GM21423 (cell line): ENCODE measurements at regions not wholly inside any gene's neighbourhood (a gene's known extent, or its start where the extent isn't known, plus 50 kb on each side); places are given as distances from the start of the nearest gene placed in this dataset.

ENCODE experiments used
- ATAC-seq: cut with Tn5 transposase; IDR thresholded peaks from one replicate; pipeline ENCODE4 v1.9.1; 2021; ENCODE audit warnings: mild to moderate bottlenecking, moderate library complexity; ENCODE audit not compliant: unreplicated experiment

GRCh38 chr21:20554785-20555184 lies 443.4 kb upstream of the NCAM2 start:
- ATAC-seq, result no peak

GRCh38 chr21:20570824-20571232 lies 427.4 kb upstream of the NCAM2 start:
- no peak for ATAC-seq

GRCh38 chr21:20572582-20572981 lies 425.6 kb upstream of the NCAM2 start:
- no peak for ATAC-seq

- no peak for ATAC-seq
Observed at GRCh38 chr21:20581361-20581760, 416.8 kb upstream of the NCAM2 start.

- no peak for ATAC-seq
Observed at GRCh38 chr21:20591284-20591683, 406.9 kb upstream of the NCAM2 start.

GRCh38 chr21:20592463-20592862 lies 405.7 kb upstream of the NCAM2 start:
- ATAC-seq, result no peak

GRCh38 chr21:20603236-20603635 lies 395.0 kb upstream of the NCAM2 start:
- no peak for ATAC-seq

GRCh38 chr21:20611008-20611407 lies 387.2 kb upstream of the NCAM2 start:
- ATAC-seq, result no peak

- ATAC-seq, result no peak
Observed at GRCh38 chr21:20613654-20614053, 384.6 kb upstream of the NCAM2 start.

- no peak for ATAC-seq
Observed at GRCh38 chr21:20617130-20617529, 381.1 kb upstream of the NCAM2 start.

GRCh38 chr21:20618878-20619277 lies 379.3 kb upstream of the NCAM2 start:
- ATAC-seq, result no peak

- no peak for ATAC-seq
Observed at GRCh38 chr21:20627594-20627993, 370.6 kb upstream of the NCAM2 start.

- ATAC-seq, result no peak
Observed at GRCh38 chr21:20631633-20632032, 366.6 kb upstream of the NCAM2 start.

GRCh38 chr21:20639026-20639425 lies 359.2 kb upstream of the NCAM2 start:
- no peak for ATAC-seq

GRCh38 chr21:20641241-20641640 lies 357.0 kb upstream of the NCAM2 start:
- ATAC-seq, result no peak

GRCh38 chr21:20642681-20643080 lies 355.5 kb upstream of the NCAM2 start:
- ATAC-seq, result no peak

GRCh38 chr21:20644552-20644951 lies 353.7 kb upstream of the NCAM2 start:
- ATAC-seq, result no peak

GRCh38 chr21:20645344-20645743 lies 352.9 kb upstream of the NCAM2 start:
- no peak for ATAC-seq

GRCh38 chr21:20646431-20647165 lies 351.6 kb upstream of the NCAM2 start:
- ATAC-seq, result no peak

GRCh38 chr21:20647607-20648006 lies 350.6 kb upstream of the NCAM2 start:
- no peak for ATAC-seq

- ATAC-seq, result no peak
Observed at GRCh38 chr21:20649231-20649630, 349.0 kb upstream of the NCAM2 start.

- ATAC-seq, result no peak
Observed at GRCh38 chr21:20652846-20653245, 345.4 kb upstream of the NCAM2 start.

- ATAC-seq, result no peak
Observed at GRCh38 chr21:20661246-20661645, 337.0 kb upstream of the NCAM2 start.
